ENCODE measurements at regions not wholly inside any gene's neighbourhood (a gene's known extent, or its start where the extent isn't known, plus 50 kb on each side); places are given as distances from the start of the nearest gene placed in this dataset.

GRCh38 chr13:81582381-81582780 is 1241.5 kb upstream of the SPRY2 start:
- Histone ChIP-seq H3K4me1 (ENCODE audit: control insufficient read depth, insufficient read depth, low read length) (no peaks in the 10 kb centered on the region), H3K4me2 (ENCODE audit: control insufficient read depth, insufficient read depth) (no peak overlapping the region), H3K79me2 (ENCODE audit: control insufficient read depth, insufficient read depth, low read length) (no peaks in the 10 kb centered on the region), H4K20me1 (ENCODE audit: control insufficient read depth, insufficient read depth) (no peaks in the 10 kb centered on the region), H3K36me3 (ENCODE audit: control insufficient read depth in 2 of 2, insufficient read depth in 2 of 2, low read length in 1 of 2) (no peaks in the 10 kb centered on the region), H3K27me3 (replicated peaks in 1 of 2; ENCODE audit: control insufficient read depth in 2 of 2, insufficient read depth in 2 of 2, low read length in 1 of 2) (no peaks in the 10 kb centered on the region), H3K9ac (ENCODE audit: control insufficient read depth, insufficient read depth, low read length) (no peak overlapping the region), H2AFZ (ENCODE audit: control insufficient read depth, low read depth, low read length) (no peak overlapping the region), H3K9me3 (replicated peaks; ENCODE audit: control insufficient read depth, insufficient read depth, low read length) (no peaks in the 10 kb centered on the region), H3K4me3 (no peak overlapping the region), H3K27ac (ENCODE audit: control insufficient read depth, insufficient read depth) (no peak overlapping the region)
- no TSS peak for BruUV-seq (replicated peaks)
- CTCF ChIA-PET, result no interaction called here
- intact Hi-C loops (cut with micrococcal nuclease; ENCODE audit: unreplicated experiment), result no loop called here
- POLR2A ChIA-PET, result no interaction called here
- in situ Hi-C loops (cut with MboI), result no loop called here
- RAD21 ChIA-PET (ENCODE audit: unreplicated experiment), result no interaction called here
- ATAC-seq, result no peak
- FAIRE-seq, result no peak
- no peak for DNase-seq (ENCODE audit: low read depth, low spot score)
- SMC1A ChIA-PET (ENCODE audit: uncharacterized antibody, unreplicated experiment), result no interaction called here
- no peak for TF ChIP-seq SRF (IDR thresholded peaks at IDR 0.05; ENCODE audit: low read depth in 2 of 2, low read length in 2 of 2)
- no peak for TF ChIP-seq GABPA (IDR thresholded peaks at IDR 0.05; ENCODE audit: low read depth)
- no peak for TF ChIP-seq ATF3 (IDR thresholded peaks at IDR 0.05; ENCODE audit: borderline replicate concordance, extremely low read depth, low read depth, low read length)
- no peak for TF ChIP-seq NBN (IDR thresholded peaks at IDR 0.05)
- no peak for TF ChIP-seq IRF3 (IDR thresholded peaks at IDR 0.05)
- TF ChIP-seq E2F4 (IDR thresholded peaks at IDR 0.05; ENCODE audit: low read depth, low read length), result no peak
- no peak for TF ChIP-seq ELK1 (IDR thresholded peaks at IDR 0.05; ENCODE audit: low read depth, low read length)
- TF ChIP-seq MEF2A (IDR thresholded peaks at IDR 0.05; ENCODE audit: insufficient read depth, low read depth, low read length), result no peak
- no peak for TF ChIP-seq CEBPZ (IDR thresholded peaks at IDR 0.05; ENCODE audit: low read depth, low read length)
- no peak for TF ChIP-seq USF1 (IDR thresholded peaks at IDR 0.05; ENCODE audit: borderline replicate concordance, extremely low read length, insufficient read depth, low read depth, low read length)
- no peak for TF ChIP-seq ZSCAN29 (IDR thresholded peaks at IDR 0.05)
- no peak for TF ChIP-seq ETV6 (conservative IDR thresholded peaks at IDR 0.05 in 1 of 2, IDR thresholded peaks at IDR 0.05 in 1 of 2; ENCODE audit: borderline replicate concordance in 1 of 2, low read depth in 1 of 2)
- TF ChIP-seq EZH2 (IDR thresholded peaks at IDR 0.05; ENCODE audit: borderline replicate concordance, control insufficient read depth, low read depth, low read length), result no peak
- TF ChIP-seq HCFC1 (IDR thresholded peaks at IDR 0.05; ENCODE audit: low read length), result no peak
- TF ChIP-seq BMI1 (IDR thresholded peaks at IDR 0.05; ENCODE audit: borderline replicate concordance), result no peak

Measured in GM12878 (cell line).